SK-N-SH (cell line): ENCODE measurements at regions not wholly inside any gene's neighbourhood (a gene's known extent, or its start where the extent isn't known, plus 50 kb on each side); places are given as distances from the start of the nearest gene placed in this dataset.
"Not testable (repeated sequence)": the region's sequence is repeated elsewhere in the genome, so short reads cannot be mapped to it uniquely, and the experiment has no call there.

Experiments used
- CTCF ChIA-PET: fragments of 300-600, 350-600 bp; formaldehyde crosslinking; extraction: SDS; loops from one replicate; lab custom pipeline; 2021; lab: Yijun Ruan, JAX
- POLR2A ChIA-PET: fragments of 350-600 bp; sonication (Branson Sonifier 250); formaldehyde crosslinking; extraction: SDS; loops from one replicate; lab custom pipeline; 2020; ENCODE audit warnings: antibody characterized with exemption, inconsistent platforms; lab: Yijun Ruan, JAX
- DNase-seq: peaks from one replicate; pipeline ENCODE4 v3.0.0; 2012
- H2AFZ ChIP-seq: fragments of 200-600 bp; sonication (generic); 2 replicates; pipeline ENCODE4 v1.8.1; 2016; ENCODE audit warnings: antibody characterized with exemption, mild to moderate bottlenecking, low read depth
- H3F3A ChIP-seq: fragments of 200-600 bp; sonication (generic); replicated peaks from 2 replicates; pipeline ENCODE3; 2016; ENCODE audit warnings: antibody characterized with exemption, mild to moderate bottlenecking; ENCODE audit not compliant: insufficient read depth
- H3K27ac ChIP-seq, 2 experiments: fragments of 200-500 bp in 1 of 2; fragments of 200-600 bp in 1 of 2; sonication (Bioruptor generic) in 1 of 2; sonication (generic), shearing (Covaris generic) in 1 of 2; 2 replicates each; pipeline versions ENCODE4 v1.5.1 to v1.6.1; 2014 to 2016; ENCODE audit warnings: low read depth in 2 of 2, inconsistent platforms in 1 of 2, low read length in 1 of 2, mild to moderate bottlenecking in 1 of 2, mixed read lengths in 1 of 2
- H3K27me3 ChIP-seq: fragments of 200-600 bp; sonication (generic), shearing (Covaris generic); 2 replicates; pipeline ENCODE4 v1.6.1; 2016; ENCODE audit warnings: mixed run types; ENCODE audit not compliant: insufficient read depth
- H3K36me3 ChIP-seq, 2 experiments: fragments of 200-500 bp in 1 of 2; fragments of 200-600 bp in 1 of 2; sonication (Bioruptor generic) in 1 of 2; sonication (generic) in 1 of 2; replicated peaks in 1 of 2; 2 replicates each; pipeline versions ENCODE3 to v1.5.1; 2014 to 2016; ENCODE audit warnings: low read length in 1 of 2, mild to moderate bottlenecking in 1 of 2; ENCODE audit not compliant: insufficient read depth in 2 of 2, control insufficient read depth in 1 of 2
- H3K4me1 ChIP-seq, 2 experiments: fragments of 200-500 bp in 1 of 2; fragments of 200-600 bp in 1 of 2; sonication (Bioruptor generic) in 1 of 2; sonication (generic), shearing (Covaris generic) in 1 of 2; 2 replicates each; pipeline versions ENCODE4 v1.5.1 to v1.6.1; 2014 to 2016; ENCODE audit warnings: low read depth in 1 of 2, low read length in 1 of 2, mixed run types in 1 of 2; ENCODE audit not compliant: insufficient read depth in 2 of 2, control insufficient read depth in 1 of 2
- H3K4me2 ChIP-seq: fragments of 200-600 bp; sonication (generic), shearing (Covaris generic); 2 replicates; pipeline ENCODE4 v1.6.1; 2017; ENCODE audit warnings: mixed run types
- H3K4me3 ChIP-seq, 2 experiments: fragments of 200-500 bp in 1 of 2; fragments of 200-600 bp in 1 of 2; sonication (Bioruptor generic) in 1 of 2; sonication (generic), shearing (Covaris generic) in 1 of 2; 2 replicates each; pipeline versions ENCODE4 v1.5.1 to v1.8.1; 2014 to 2016; ENCODE audit warnings: low read depth in 2 of 2, inconsistent platforms in 1 of 2, low read length in 1 of 2, mild to moderate bottlenecking in 1 of 2, mixed read lengths in 1 of 2, moderate library complexity in 1 of 2
- H3K79me2 ChIP-seq: fragments of 200-600 bp; sonication (generic); 2 replicates; pipeline ENCODE4 v1.8.1; 2017; ENCODE audit warnings: mild to moderate bottlenecking; ENCODE audit not compliant: insufficient read depth
- H3K9ac ChIP-seq: fragments of 200-600 bp; sonication (generic); 2 replicates; pipeline ENCODE4 v1.6.1; 2017; ENCODE audit warnings: mixed run types
- H3K9me2 ChIP-seq: fragments of 200-600 bp; sonication (generic); 2 replicates; pipeline ENCODE4 v1.6.1; 2017; ENCODE audit warnings: mixed run types
- H3K9me3 ChIP-seq: fragments of 200-600 bp; sonication (generic); 2 replicates; pipeline ENCODE4 v1.6.1; 2017; ENCODE audit warnings: mixed run types, mild to moderate bottlenecking, moderate library complexity
- H4K20me1 ChIP-seq: fragments of 200-600 bp; sonication (generic); 2 replicates; pipeline ENCODE4 v1.6.1; 2017; ENCODE audit warnings: mild to moderate bottlenecking, mixed run types; ENCODE audit not compliant: insufficient read depth
- CTCF ChIP-seq: fragments of 200-600 bp; sonication (generic); IDR thresholded peaks from 2 replicates; pipeline ENCODE4 v1.6.1; 2017; ENCODE audit warnings: antibody characterized with exemption, mild to moderate bottlenecking, moderate library complexity
- ELF1 ChIP-seq: IDR thresholded peaks from 2 replicates; pipeline ENCODE4 v1.4.0; 2012
- EZH2phosphoT487 ChIP-seq: fragments of 200-600 bp; sonication (generic); IDR thresholded peaks from 2 replicates; pipeline ENCODE4 v1.6.1; 2017; ENCODE audit warnings: low read depth, mixed run types, mild to moderate bottlenecking, antibody characterized with exemption, moderate library complexity, borderline replicate concordance
- FOXJ3 ChIP-seq: sonication (generic); formaldehyde crosslinking; IDR thresholded peaks from 2 replicates; pipeline ENCODE4 v1.5.1; 2020; ENCODE audit warnings: mild to moderate bottlenecking, missing genetic modification reagents
- FOXM1 ChIP-seq: IDR thresholded peaks from 2 replicates; pipeline ENCODE4 v1.4.0; 2012; ENCODE audit warnings: low read depth, mild to moderate bottlenecking
- MAX ChIP-seq: IDR thresholded peaks from 2 replicates; pipeline ENCODE4 v1.4.0; 2012; ENCODE audit warnings: low read depth
- PBX3 ChIP-seq: IDR thresholded peaks from 2 replicates; pipeline ENCODE4; 2012
- RXRA ChIP-seq: IDR thresholded peaks from 2 replicates; pipeline ENCODE4 v1.4.0; 2012; ENCODE audit warnings: low read depth, mild to moderate bottlenecking, borderline replicate concordance
- TAF1 ChIP-seq: IDR thresholded peaks from 2 replicates; pipeline ENCODE4 v1.6.1; 2012; ENCODE audit warnings: low read depth, mild to moderate bottlenecking, low read length, moderate library complexity, borderline replicate concordance
- TEAD4 ChIP-seq: IDR thresholded peaks from 2 replicates; pipeline ENCODE4 v1.4.0; 2012; ENCODE audit warnings: mild to moderate bottlenecking, borderline replicate concordance; ENCODE audit not compliant: insufficient read depth
- USF1 ChIP-seq: IDR thresholded peaks from 2 replicates; pipeline ENCODE4 v1.4.0; 2012; ENCODE audit warnings: low read depth, borderline replicate concordance
- ZBTB33 ChIP-seq: IDR thresholded peaks from 2 replicates; pipeline ENCODE4 v1.4.0; 2012; ENCODE audit warnings: low read depth, borderline replicate concordance
- WGBS: methylation state at CpG from one replicate; pipeline ENCODE4 v1.1.6; 2017; ENCODE audit warnings: low lambda C conversion rate; 5-methylcytosine and 5-hydroxymethylcytosine counted together

GRCh38 chr16:5911241-5911640, 813.6 kb upstream of the EEF2KMT start:
- no peaks in the 10 kb centered on the region for H3K27me3 ChIP-seq
- H3K36me3 ChIP-seq: no peaks in the 10 kb centered on the region
- no peak overlapping the region for H3K4me3 ChIP-seq
- H3K9me3 ChIP-seq: no peaks in the 10 kb centered on the region
- peaks cover 0 to 4% of the 10 kb centered on the region in 2 experiments; a peak in 1 of 4 replicates for H3K4me1 ChIP-seq
- no peak overlapping the region for H3K27ac ChIP-seq
- no peak overlapping the region for H3K4me2 ChIP-seq
- no peak overlapping the region for H3K9ac ChIP-seq
- no peaks in the 10 kb centered on the region for H3K79me2 ChIP-seq
- POLR2A ChIA-PET: interaction anchor here (0.6 kb wide), 1 partner anchor 12 kb away, joined by 3 read pairs; no protein-coding TSS in a partner anchor
- H4K20me1 ChIP-seq: no peaks in the 10 kb centered on the region
- H2AFZ ChIP-seq: no peak overlapping the region
- H3K9me2 ChIP-seq: no peaks in the 10 kb centered on the region
- DNase-seq: no peak
- WGBS: 26% methylated on average over 10 of the region's 10 CpGs
- TF ChIP-seq USF1: no peak
- no peak for TF ChIP-seq EZH2phosphoT487
- no peak for TF ChIP-seq RXRA
- TF ChIP-seq FOXM1: no peak
- no peak for TF ChIP-seq CTCF
- TF ChIP-seq, all 33 proteins: peak for 0
- no peaks in the 10 kb centered on the region for H3F3A ChIP-seq
- CTCF ChIA-PET: interaction anchor here (0.8 to 1.4 kb wide), 3 partner anchors 8 to 11 kb away, joined by 3 to 4 read pairs (median 3); no protein-coding TSS in a partner anchor

GRCh38 chr16:5909556-5909955, 812.0 kb upstream of the EEF2KMT start:
- H3K4me1 ChIP-seq, DNase-seq, H2AFZ ChIP-seq, H3F3A ChIP-seq, H3K27me3 ChIP-seq, H3K27ac ChIP-seq, H3K4me3 ChIP-seq, H3K79me2 ChIP-seq, H3K9me2 ChIP-seq, H4K20me1 ChIP-seq, POLR2A ChIA-PET, H3K9ac ChIP-seq, H3K9me3 ChIP-seq, CTCF ChIA-PET, H3K4me2 ChIP-seq, H3K36me3 ChIP-seq: not testable (repeated sequence)
- WGBS: 55% methylated on average over 8 of the region's 8 CpGs

GRCh38 chr16:5907544-5907943, 809.9 kb upstream of the EEF2KMT start:
- no peaks in the 10 kb centered on the region for H3K79me2 ChIP-seq
- H3K27me3 ChIP-seq: no peaks in the 10 kb centered on the region
- H3K4me1 ChIP-seq: peaks cover 0 to 15% of the 10 kb centered on the region in 2 experiments; a peak in 1 of 4 replicates
- TF ChIP-seq ELF1: no peak
- no peak for TF ChIP-seq ZBTB33
- no peak for TF ChIP-seq FOXJ3 (CRISPR knock-in tag)
- TF ChIP-seq RXRA: no peak
- no peak for TF ChIP-seq PBX3
- no peak for TF ChIP-seq TEAD4
- no peak for TF ChIP-seq TAF1
- no peak for TF ChIP-seq FOXM1
- no peak for TF ChIP-seq MAX
- 64% methylated on average over 5 of the region's 5 CpGs for WGBS
- no peak overlapping the region for H2AFZ ChIP-seq
- no peak overlapping the region for H3K4me3 ChIP-seq
- no peaks in the 10 kb centered on the region for H3K9me2 ChIP-seq
- no peak overlapping the region for H3K4me2 ChIP-seq
- no peak overlapping the region for H3K9ac ChIP-seq
- ChIA-PET CTCF (no interaction called here), POLR2A (no interaction called here)
- DNase-seq: no peak
- H3K9me3 ChIP-seq: no peaks in the 10 kb centered on the region
- H3K27ac ChIP-seq: no peak overlapping the region
- H4K20me1 ChIP-seq: no peaks in the 10 kb centered on the region
- H3K36me3 ChIP-seq: no peaks in the 10 kb centered on the region
- H3F3A ChIP-seq: no peaks in the 10 kb centered on the region
